LNCaP clone FGC (cell line): ENCODE measurements at regions not wholly inside any gene's neighbourhood (a gene's known extent, or its start where the extent isn't known, plus 50 kb on each side); places are given as distances from the start of the nearest gene placed in this dataset.

Experiments used
- DNase-seq: peaks from one replicate; pipeline ENCODE4 v3.0.0-alpha.2; 2011; ENCODE audit warnings: low read depth
- H3K4me3 ChIP-seq: 2 replicates; pipeline ENCODE4 v1.5.1; 2011; ENCODE audit warnings: mild to moderate bottlenecking, low read depth, low read length, control low read depth
- TF ChIP-seq, protein P1 (sequence below): IDR thresholded peaks from 2 replicates; pipeline ENCODE4 v1.5.1; 2012; ENCODE audit warnings: mild to moderate bottlenecking; ENCODE audit not compliant: control insufficient read depth, insufficient read depth; ENCODE audit errors: extremely low read depth

DNA sequence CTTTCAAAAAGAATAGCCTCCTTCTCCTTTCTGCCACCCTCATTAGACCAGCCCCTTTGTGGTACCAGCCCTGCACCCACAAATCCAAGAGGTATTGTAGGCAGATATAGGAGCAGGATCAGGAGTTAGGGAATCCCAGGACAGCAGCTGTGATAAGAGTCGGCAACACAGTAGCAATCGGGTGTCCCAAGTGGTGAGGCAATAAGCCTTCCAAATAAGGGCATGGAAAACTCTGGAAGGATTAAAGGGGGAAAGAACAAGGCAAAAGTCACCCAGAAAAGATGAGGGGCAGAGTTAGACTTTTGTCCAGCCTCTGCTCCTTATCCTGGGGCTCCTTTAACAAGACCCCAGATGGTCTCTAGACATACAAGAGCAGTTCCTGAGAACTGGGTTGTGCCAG lies 204.2 kb downstream of the TBX5 start:
- TF ChIP-seq, protein P1, sequence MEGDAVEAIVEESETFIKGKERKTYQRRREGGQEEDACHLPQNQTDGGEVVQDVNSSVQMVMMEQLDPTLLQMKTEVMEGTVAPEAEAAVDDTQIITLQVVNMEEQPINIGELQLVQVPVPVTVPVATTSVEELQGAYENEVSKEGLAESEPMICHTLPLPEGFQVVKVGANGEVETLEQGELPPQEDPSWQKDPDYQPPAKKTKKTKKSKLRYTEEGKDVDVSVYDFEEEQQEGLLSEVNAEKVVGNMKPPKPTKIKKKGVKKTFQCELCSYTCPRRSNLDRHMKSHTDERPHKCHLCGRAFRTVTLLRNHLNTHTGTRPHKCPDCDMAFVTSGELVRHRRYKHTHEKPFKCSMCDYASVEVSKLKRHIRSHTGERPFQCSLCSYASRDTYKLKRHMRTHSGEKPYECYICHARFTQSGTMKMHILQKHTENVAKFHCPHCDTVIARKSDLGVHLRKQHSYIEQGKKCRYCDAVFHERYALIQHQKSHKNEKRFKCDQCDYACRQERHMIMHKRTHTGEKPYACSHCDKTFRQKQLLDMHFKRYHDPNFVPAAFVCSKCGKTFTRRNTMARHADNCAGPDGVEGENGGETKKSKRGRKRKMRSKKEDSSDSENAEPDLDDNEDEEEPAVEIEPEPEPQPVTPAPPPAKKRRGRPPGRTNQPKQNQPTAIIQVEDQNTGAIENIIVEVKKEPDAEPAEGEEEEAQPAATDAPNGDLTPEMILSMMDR, result no peak
- no peak overlapping the region for H3K4me3 ChIP-seq
- DNase-seq, result no peak

DNA sequence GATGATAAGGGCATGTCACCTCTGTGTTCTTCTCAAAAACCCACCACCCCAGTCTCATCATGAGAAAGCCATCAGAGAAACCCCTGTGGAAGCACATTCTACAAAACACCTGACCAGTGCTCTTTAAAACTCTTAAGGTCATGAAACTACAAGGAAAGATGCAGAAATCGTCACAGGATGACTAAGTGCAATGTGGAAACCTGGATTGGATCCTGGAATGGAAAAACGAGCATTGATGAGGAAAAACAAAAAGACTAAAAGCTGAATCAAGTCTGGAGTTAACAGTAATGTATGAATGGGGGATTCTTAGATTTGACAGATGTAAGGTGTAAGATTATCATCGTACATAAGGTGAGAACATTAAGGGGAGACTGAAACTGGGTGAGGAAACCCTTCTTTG lies 211.0 kb downstream of the TBX5 start:
- no peak overlapping the region for H3K4me3 ChIP-seq
- TF ChIP-seq, protein P1, result no peak
- no peak for DNase-seq

DNA sequence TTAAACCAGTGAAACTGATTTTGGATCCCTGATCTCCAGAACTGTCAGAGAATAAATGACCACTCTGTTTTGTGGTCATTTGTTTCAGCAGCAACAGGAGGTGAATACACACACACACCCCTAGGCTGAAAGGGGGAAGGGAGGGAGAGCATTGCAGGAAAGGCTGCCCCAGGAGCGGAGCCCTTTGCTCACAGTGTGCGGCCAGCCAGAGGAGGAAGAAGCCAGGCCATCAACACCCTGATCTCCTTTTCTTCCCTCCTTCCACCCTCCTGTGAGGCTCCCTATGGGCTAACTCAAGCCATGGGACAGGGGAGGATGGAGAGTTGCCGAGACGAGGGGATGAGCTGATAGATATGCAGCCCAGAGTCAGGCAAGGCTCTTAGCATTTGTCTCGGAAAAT lies 211.9 kb downstream of the TBX5 start:
- DNase-seq, result no peak
- TF ChIP-seq, protein P1, result no peak
- H3K4me3 ChIP-seq, result no peak overlapping the region

DNA sequence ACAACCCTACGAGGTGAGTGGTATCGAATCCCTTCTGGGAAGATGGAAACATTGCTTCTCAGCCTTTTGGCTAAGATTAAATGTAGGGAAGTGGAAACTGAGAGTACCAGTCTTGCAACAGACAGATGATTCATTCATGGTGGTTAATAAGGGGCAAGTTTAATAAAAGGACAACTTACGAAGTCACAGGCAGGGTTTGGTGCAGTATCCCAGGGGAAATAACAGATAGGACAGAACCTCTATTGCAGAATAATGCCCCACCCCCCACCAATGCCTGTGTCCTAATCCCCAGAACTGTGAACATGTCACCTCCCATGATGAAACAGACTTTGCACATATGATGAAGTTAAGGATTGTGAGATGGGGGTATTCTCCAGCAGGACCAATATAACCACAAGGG lies 212.5 kb downstream of the TBX5 start:
- H3K4me3 ChIP-seq, result no peak overlapping the region
- TF ChIP-seq, protein P1, result no peak
- DNase-seq, result no peak

DNA sequence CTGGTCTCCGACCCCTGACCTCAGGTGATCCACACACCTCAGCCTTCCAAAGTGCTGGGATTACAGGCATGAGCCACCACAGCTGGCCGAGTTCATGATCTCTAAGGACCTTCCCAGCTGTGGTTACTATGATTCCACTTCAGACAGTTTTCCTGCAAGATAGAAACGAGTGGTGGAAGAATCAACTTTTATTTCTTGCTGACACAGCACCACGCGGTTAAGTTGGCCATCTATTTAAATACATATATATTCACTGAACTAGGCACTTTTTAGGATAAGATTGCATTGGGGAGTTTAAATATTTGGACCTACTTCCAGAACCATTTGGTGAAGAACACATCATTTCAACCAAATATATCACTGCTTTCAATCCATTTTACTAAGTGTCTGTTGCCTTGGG lies 213.4 kb downstream of the TBX5 start:
- DNase-seq, result no peak
- no peak overlapping the region for H3K4me3 ChIP-seq
- TF ChIP-seq, protein P1, result no peak

DNA sequence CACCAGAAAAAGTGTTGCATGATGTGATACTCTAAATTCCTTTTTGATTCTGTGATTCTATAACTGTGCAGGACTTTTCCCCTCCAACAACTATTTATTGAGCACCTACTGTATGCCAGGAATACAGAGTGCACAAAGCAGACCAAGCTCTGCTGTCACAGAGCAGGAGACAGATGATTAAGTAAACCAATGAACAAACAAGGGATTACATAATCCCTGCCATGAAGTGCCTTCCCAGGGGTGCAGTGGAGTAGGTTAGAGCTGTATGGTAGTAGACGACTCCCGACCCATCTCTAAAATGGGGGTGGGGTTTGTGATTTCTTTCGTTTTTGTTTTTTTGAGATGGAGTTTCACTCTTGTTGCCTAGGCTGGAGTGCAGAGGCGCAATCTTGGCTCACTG lies 213.9 kb downstream of the TBX5 start:
- TF ChIP-seq, protein P1, result no peak
- DNase-seq, result no peak
- H3K4me3 ChIP-seq, result no peak overlapping the region

GRCh38 chr12:114191581-114191980 lies 214.4 kb downstream of the TBX5 start:
- H3K4me3 ChIP-seq, result no peak overlapping the region
- DNase-seq, result no peak
- TF ChIP-seq, protein P1, result no peak
